ENCODE measurements at regions not wholly inside any gene's neighbourhood (a gene's known extent, or its start where the extent isn't known, plus 50 kb on each side); places are given as distances from the start of the nearest gene placed in this dataset.

GRCh38 chr7:149370790-149371189 is 90.1 kb downstream of the ZNF777 start:
- Histone ChIP-seq H3K27ac (ENCODE audit: low read depth, low read length) (no peak overlapping the region), H3K27me3 (ENCODE audit: insufficient read depth, low read length) (no peaks in the 10 kb centered on the region), H3K9ac (ENCODE audit: low read length) (no peak overlapping the region), H4K20me1 (ENCODE audit: insufficient read depth) (no peaks in the 10 kb centered on the region), H3K9me2 (ENCODE audit: insufficient read depth) (no peaks in the 10 kb centered on the region), H3K79me2 (ENCODE audit: insufficient read depth, low read length) (no peaks in the 10 kb centered on the region), H3K4me1 (ENCODE audit: control insufficient read depth in 1 of 2, insufficient read depth in 2 of 2, low read length in 2 of 2) (peaks cover 13 to 21% of the 10 kb centered on the region in 2 experiments), H3K4me2 (ENCODE audit: low read length) (no peak overlapping the region), H3K9me3 (ENCODE audit: control insufficient read depth in 1 of 2, insufficient read depth in 1 of 2, low read depth in 1 of 2, low read length in 2 of 2) (peaks cover 0 to 8% of the 10 kb centered on the region in 2 experiments; a peak in 1 of 4 replicates), H2AFZ (ENCODE audit: low read depth, low read length, poor library complexity, severe bottlenecking) (no peak overlapping the region), H3K36me3 (ENCODE audit: control insufficient read depth in 1 of 2, insufficient read depth in 2 of 2, low read length in 2 of 2) (no peaks in the 10 kb centered on the region), H3K4me3 (replicated peaks in 1 of 2; ENCODE audit: low read depth in 1 of 2, low read length in 2 of 2) (no peak overlapping the region)
- RAD21 ChIA-PET (ENCODE audit: low non-redundant PET in 1 of 2, low total read pairs in 2 of 2, uncharacterized antibody in 2 of 2, unreplicated experiment in 2 of 2): no interaction called here
- ATAC-seq (no peak), DNase-seq (ENCODE audit: low read depth, low spot score) (no peak)
- TF ChIP-seq POLR2AphosphoS5 (IDR thresholded peaks at IDR 0.05; ENCODE audit: low read depth, low read length): no peak
- no peak for TF ChIP-seq RAD21 (IDR thresholded peaks at IDR 0.05; ENCODE audit: low read depth)
- no peak for TF ChIP-seq SIN3A (IDR thresholded peaks at IDR 0.05; ENCODE audit: low read depth)
- no peak for TF ChIP-seq FOSL1 (IDR thresholded peaks at IDR 0.05; ENCODE audit: low read depth)
- TF ChIP-seq EZH2phosphoT487 (IDR thresholded peaks at IDR 0.05; ENCODE audit: borderline replicate concordance): no peak
- TF ChIP-seq ZBTB33 (IDR thresholded peaks at IDR 0.05; ENCODE audit: extremely low read depth, insufficient replicate concordance, low read length): no peak
- TF ChIP-seq ELF1 (IDR thresholded peaks at IDR 0.05; ENCODE audit: borderline replicate concordance, low read depth): no peak
- TF ChIP-seq, protein P1, sequence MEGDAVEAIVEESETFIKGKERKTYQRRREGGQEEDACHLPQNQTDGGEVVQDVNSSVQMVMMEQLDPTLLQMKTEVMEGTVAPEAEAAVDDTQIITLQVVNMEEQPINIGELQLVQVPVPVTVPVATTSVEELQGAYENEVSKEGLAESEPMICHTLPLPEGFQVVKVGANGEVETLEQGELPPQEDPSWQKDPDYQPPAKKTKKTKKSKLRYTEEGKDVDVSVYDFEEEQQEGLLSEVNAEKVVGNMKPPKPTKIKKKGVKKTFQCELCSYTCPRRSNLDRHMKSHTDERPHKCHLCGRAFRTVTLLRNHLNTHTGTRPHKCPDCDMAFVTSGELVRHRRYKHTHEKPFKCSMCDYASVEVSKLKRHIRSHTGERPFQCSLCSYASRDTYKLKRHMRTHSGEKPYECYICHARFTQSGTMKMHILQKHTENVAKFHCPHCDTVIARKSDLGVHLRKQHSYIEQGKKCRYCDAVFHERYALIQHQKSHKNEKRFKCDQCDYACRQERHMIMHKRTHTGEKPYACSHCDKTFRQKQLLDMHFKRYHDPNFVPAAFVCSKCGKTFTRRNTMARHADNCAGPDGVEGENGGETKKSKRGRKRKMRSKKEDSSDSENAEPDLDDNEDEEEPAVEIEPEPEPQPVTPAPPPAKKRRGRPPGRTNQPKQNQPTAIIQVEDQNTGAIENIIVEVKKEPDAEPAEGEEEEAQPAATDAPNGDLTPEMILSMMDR (IDR thresholded peaks at IDR 0.05 in 2 of 3, conservative IDR thresholded peaks at IDR 0.05 in 1 of 3; ENCODE audit: borderline replicate concordance in 1 of 3, insufficient read depth in 1 of 3, low read depth in 2 of 3, low read length in 2 of 3): no peak
- no peak for TF ChIP-seq REST (IDR thresholded peaks at IDR 0.05; ENCODE audit: low read depth)
- no peak for TF ChIP-seq CEBPB (IDR thresholded peaks at IDR 0.05; ENCODE audit: low read depth)
- no peak for TF ChIP-seq POLR2A (IDR thresholded peaks at IDR 0.05; ENCODE audit: borderline replicate concordance, extremely low read depth, insufficient read depth, insufficient read length)
- no peak for TF ChIP-seq JUND (IDR thresholded peaks at IDR 0.05)
- TF ChIP-seq TCF7L2 (IDR thresholded peaks at IDR 0.05; ENCODE audit: borderline replicate concordance, extremely low read depth, insufficient read depth, insufficient read length): no peak
- no TSS peak for BruUV-seq (replicated peaks)
- intact Hi-C loops (cut with micrococcal nuclease): no loop called here
- POLR2A ChIA-PET: no interaction called here
- CTCF ChIA-PET: no interaction called here

All from HCT116 (cell line).